ENCODE measurements at regions not wholly inside any gene's neighbourhood (a gene's known extent, or its start where the extent isn't known, plus 50 kb on each side); places are given as distances from the start of the nearest gene placed in this dataset.

DNA sequence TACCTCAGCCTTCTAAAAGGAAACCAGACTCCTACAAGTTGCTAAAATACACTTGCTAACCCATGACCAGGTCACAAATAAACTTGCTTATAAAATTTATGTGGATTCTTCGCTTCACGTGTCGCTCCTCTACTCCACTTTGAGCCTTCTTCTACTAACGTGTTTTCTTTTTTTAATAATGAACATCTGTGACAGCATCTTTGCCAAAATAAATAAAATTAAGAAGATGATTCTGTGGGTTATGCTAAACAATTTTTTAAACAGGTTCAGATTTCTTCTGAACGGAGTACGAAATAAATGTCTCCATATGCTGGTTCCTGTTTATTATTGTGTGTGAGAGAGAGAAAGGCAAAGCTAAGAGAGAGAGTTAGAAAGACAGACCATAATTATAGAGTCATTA, 735.8 kb downstream of the LTN1 start:
- TF ChIP-seq, protein P1, sequence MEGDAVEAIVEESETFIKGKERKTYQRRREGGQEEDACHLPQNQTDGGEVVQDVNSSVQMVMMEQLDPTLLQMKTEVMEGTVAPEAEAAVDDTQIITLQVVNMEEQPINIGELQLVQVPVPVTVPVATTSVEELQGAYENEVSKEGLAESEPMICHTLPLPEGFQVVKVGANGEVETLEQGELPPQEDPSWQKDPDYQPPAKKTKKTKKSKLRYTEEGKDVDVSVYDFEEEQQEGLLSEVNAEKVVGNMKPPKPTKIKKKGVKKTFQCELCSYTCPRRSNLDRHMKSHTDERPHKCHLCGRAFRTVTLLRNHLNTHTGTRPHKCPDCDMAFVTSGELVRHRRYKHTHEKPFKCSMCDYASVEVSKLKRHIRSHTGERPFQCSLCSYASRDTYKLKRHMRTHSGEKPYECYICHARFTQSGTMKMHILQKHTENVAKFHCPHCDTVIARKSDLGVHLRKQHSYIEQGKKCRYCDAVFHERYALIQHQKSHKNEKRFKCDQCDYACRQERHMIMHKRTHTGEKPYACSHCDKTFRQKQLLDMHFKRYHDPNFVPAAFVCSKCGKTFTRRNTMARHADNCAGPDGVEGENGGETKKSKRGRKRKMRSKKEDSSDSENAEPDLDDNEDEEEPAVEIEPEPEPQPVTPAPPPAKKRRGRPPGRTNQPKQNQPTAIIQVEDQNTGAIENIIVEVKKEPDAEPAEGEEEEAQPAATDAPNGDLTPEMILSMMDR (IDR thresholded peaks at IDR 0.05; ENCODE audit: low read depth, low read length, poor library complexity, severe bottlenecking) = no peak
- no peak for TF ChIP-seq EZH2phosphoT487 (IDR thresholded peaks at IDR 0.05; ENCODE audit: borderline replicate concordance, low read length)
